ENCODE measurements at regions not wholly inside any gene's neighbourhood (a gene's known extent, or its start where the extent isn't known, plus 50 kb on each side); places are given as distances from the start of the nearest gene placed in this dataset.
"Not testable (repeated sequence)": the region's sequence is repeated elsewhere in the genome, so short reads cannot be mapped to it uniquely, and the experiment has no call there.

- TF ChIP-seq CTCF (IDR thresholded peaks at IDR 0.05): no peak
- intact Hi-C loops (cut with DNase I, micrococcal nuclease): no loop called here
- ATAC-seq (peak; percentile 71), DNase-seq (peak; percentile 46 to 65 (median 58))
- Histone ChIP-seq H3K4me1 (ENCODE audit: low read depth) (peaks cover 3% of the 10 kb centered on the region), H3K9me3 (no peaks in the 10 kb centered on the region), H3K36me3 (ENCODE audit: low read depth) (no peaks in the 10 kb centered on the region), H3K4me3 (no peak overlapping the region)
Measured at GRCh38 chr4:3630598-3631543, 98.6 kb upstream of the LRPAP1 start.

GRCh38 chr4:3630136-3630597 lies 97.9 kb upstream of the LRPAP1 start:
- ATAC-seq (no peak), DNase-seq (peak in 1 of 3 donors; percentile 16)
- no peaks in the 10 kb centered on the region for H3K36me3 ChIP-seq (ENCODE audit: low read depth)
- TF ChIP-seq CTCF (IDR thresholded peaks at IDR 0.05): no peak
- peaks cover 3% of the 10 kb centered on the region for H3K4me1 ChIP-seq (ENCODE audit: low read depth)
- H3K9me3 ChIP-seq: no peaks in the 10 kb centered on the region
- intact Hi-C loops (cut with DNase I, micrococcal nuclease): no loop called here
- no peak overlapping the region for H3K4me3 ChIP-seq

- ATAC-seq: no peak
- H3K36me3 ChIP-seq (ENCODE audit: low read depth): no peaks in the 10 kb centered on the region
- no peak for TF ChIP-seq CTCF (IDR thresholded peaks at IDR 0.05)
- DNase-seq: peak in 1 of 3 donors; percentile 13
- no peak overlapping the region for H3K4me3 ChIP-seq
- no peaks in the 10 kb centered on the region for H3K9me3 ChIP-seq
- peaks cover 3% of the 10 kb centered on the region for H3K4me1 ChIP-seq (ENCODE audit: low read depth)
- intact Hi-C loops (cut with DNase I, micrococcal nuclease): no loop called here
Measured at GRCh38 chr4:3629665-3630064, 97.4 kb upstream of the LRPAP1 start.

- H3K4me3 ChIP-seq; H3K36me3 ChIP-seq (ENCODE audit: low read depth); ATAC-seq; intact Hi-C loops (cut with DNase I, micrococcal nuclease); H3K9me3 ChIP-seq; H3K4me1 ChIP-seq (ENCODE audit: low read depth): not testable (repeated sequence)
- DNase-seq: peak in 2 of 3 donors; percentile 6 to 34
Measured at GRCh38 chr4:3629176-3629575, 97.0 kb upstream of the LRPAP1 start.

- DNase-seq (peak in 1 of 3 donors; percentile 25), ATAC-seq (no peak)
- intact Hi-C loops (cut with DNase I, micrococcal nuclease): no loop called here
- H3K9me3 ChIP-seq: no peaks in the 10 kb centered on the region
- peaks cover 3% of the 10 kb centered on the region for H3K4me1 ChIP-seq (ENCODE audit: low read depth)
- TF ChIP-seq CTCF (IDR thresholded peaks at IDR 0.05): no peak
- no peaks in the 10 kb centered on the region for H3K36me3 ChIP-seq (ENCODE audit: low read depth)
- H3K4me3 ChIP-seq: no peak overlapping the region
Measured at GRCh38 chr4:3628868-3629175, 96.6 kb upstream of the LRPAP1 start.

- ATAC-seq; intact Hi-C loops (cut with DNase I, micrococcal nuclease); H3K4me3 ChIP-seq; H3K36me3 ChIP-seq (ENCODE audit: low read depth); H3K9me3 ChIP-seq; H3K4me1 ChIP-seq (ENCODE audit: low read depth): not testable (repeated sequence)
- peak in 2 of 3 donors; percentile 17 to 33 for DNase-seq
Measured at GRCh38 chr4:3627967-3628867, 96.0 kb upstream of the LRPAP1 start.

GRCh38 chr4:3627456-3627855 lies 95.2 kb upstream of the LRPAP1 start:
- H3K9me3 ChIP-seq; H3K36me3 ChIP-seq (ENCODE audit: low read depth); ATAC-seq; intact Hi-C loops (cut with DNase I, micrococcal nuclease); H3K4me3 ChIP-seq; H3K4me1 ChIP-seq (ENCODE audit: low read depth): not testable (repeated sequence)
- DNase-seq: peak in 1 of 3 donors; percentile 7

- DNase-seq: peak in 2 of 3 donors; percentile 10 to 24
- H3K36me3 ChIP-seq (ENCODE audit: low read depth); H3K4me1 ChIP-seq (ENCODE audit: low read depth); ATAC-seq; H3K9me3 ChIP-seq; intact Hi-C loops (cut with DNase I, micrococcal nuclease); H3K4me3 ChIP-seq: not testable (repeated sequence)
Measured at GRCh38 chr4:3626131-3626884, 94.1 kb upstream of the LRPAP1 start.

GRCh38 chr4:3625286-3625875 lies 93.2 kb upstream of the LRPAP1 start:
- ATAC-seq; H3K36me3 ChIP-seq (ENCODE audit: low read depth); DNase-seq; H3K4me1 ChIP-seq (ENCODE audit: low read depth); H3K9me3 ChIP-seq; intact Hi-C loops (cut with DNase I, micrococcal nuclease); H3K4me3 ChIP-seq: not testable (repeated sequence)
